SU-DHL-6 (cell line): ENCODE measurements at regions not wholly inside any gene's neighbourhood (a gene's known extent, or its start where the extent isn't known, plus 50 kb on each side); places are given as distances from the start of the nearest gene placed in this dataset.

ENCODE experiments used
- H2AFZ ChIP-seq: fragments of 200-600 bp; sonication (generic); 2 replicates; pipeline ENCODE4 v1.6.1; 2014; ENCODE audit warnings: low read depth, mild to moderate bottlenecking, moderate library complexity, mixed read lengths, antibody characterized with exemption, low read length; ENCODE audit not compliant: severe bottlenecking
- H3F3A ChIP-seq: fragments of 200-600 bp; shearing (Covaris generic); 2 replicates; pipeline ENCODE4 v1.6.0; 2016; ENCODE audit warnings: antibody characterized with exemption, mild to moderate bottlenecking; ENCODE audit not compliant: insufficient read depth
- H3K27ac ChIP-seq: fragments of 200-600 bp; sonication (generic); 2 replicates; pipeline ENCODE4 v1.5.1; 2016; ENCODE audit warnings: low read depth, mild to moderate bottlenecking, low read length, moderate library complexity, mixed read lengths
- H3K27me3 ChIP-seq: fragments of 200-600 bp; sonication (generic), shearing (Covaris generic); 2 replicates; pipeline ENCODE4 v1.6.0; 2014; ENCODE audit warnings: mild to moderate bottlenecking, low read length
- H3K36me3 ChIP-seq: fragments of 200-600 bp; sonication (generic); 2 replicates; pipeline ENCODE4 v1.6.1; 2014; ENCODE audit warnings: mild to moderate bottlenecking, low read length, mixed read lengths
- H3K4me2 ChIP-seq: fragments of 300-600, 200-600 bp; shearing (Covaris generic), sonication (generic); 2 replicates; pipeline ENCODE4 v1.6.0; 2014; ENCODE audit warnings: low read length, low read depth, mild to moderate bottlenecking; ENCODE audit not compliant: poor library complexity, severe bottlenecking
- H3K4me3 ChIP-seq: fragments of 200-600 bp; sonication (generic); 2 replicates; pipeline ENCODE4 v1.5.1; 2014; ENCODE audit warnings: antibody characterized with exemption, low read length, mild to moderate bottlenecking, mixed read lengths; ENCODE audit not compliant: insufficient read depth, poor library complexity, severe bottlenecking
- H3K79me2 ChIP-seq: fragments of 200-600 bp; sonication (generic); 2 replicates; pipeline ENCODE4 v1.6.1; 2014; ENCODE audit warnings: mild to moderate bottlenecking, low read length, moderate library complexity; ENCODE audit not compliant: insufficient read depth
- H3K9ac ChIP-seq: fragments of 200-600 bp; sonication (generic); 2 replicates; pipeline ENCODE4 v1.7.0; 2014; ENCODE audit warnings: mild to moderate bottlenecking, low read length
- H3K9me2 ChIP-seq: fragments of 200-600 bp; sonication (generic); replicated peaks from 2 replicates; pipeline ENCODE4 v1.6.1; 2014; ENCODE audit warnings: low read length; ENCODE audit not compliant: insufficient read depth
- H3K9me3 ChIP-seq: fragments of 200-600 bp; sonication (generic); 2 replicates; pipeline ENCODE4 v1.6.1; 2014; ENCODE audit warnings: low read length, mixed read lengths; ENCODE audit not compliant: insufficient read depth
- H4K20me1 ChIP-seq: fragments of 200-600 bp; sonication (generic); 2 replicates; pipeline ENCODE4 v1.6.1; 2014; ENCODE audit warnings: low read depth, mild to moderate bottlenecking, antibody characterized with exemption, low read length, moderate library complexity, mixed read lengths
- EZH2phosphoT487 ChIP-seq: fragments of 200-600 bp; sonication (generic), shearing (Covaris generic); conservative IDR thresholded peaks from 2 replicates; pipeline ENCODE4 v1.6.1; 2018; ENCODE audit warnings: mild to moderate bottlenecking, antibody characterized with exemption, low read length, moderate library complexity, mixed read lengths
- TF ChIP-seq, protein P1 (sequence below): fragments of 200-600 bp; sonication (generic); IDR thresholded peaks from one replicate; pipeline ENCODE4 v1.5.1; 2017; ENCODE audit warnings: antibody characterized with exemption, mild to moderate bottlenecking, low read length, moderate library complexity; ENCODE audit not compliant: insufficient read depth, poor library complexity, severe bottlenecking

DNA sequence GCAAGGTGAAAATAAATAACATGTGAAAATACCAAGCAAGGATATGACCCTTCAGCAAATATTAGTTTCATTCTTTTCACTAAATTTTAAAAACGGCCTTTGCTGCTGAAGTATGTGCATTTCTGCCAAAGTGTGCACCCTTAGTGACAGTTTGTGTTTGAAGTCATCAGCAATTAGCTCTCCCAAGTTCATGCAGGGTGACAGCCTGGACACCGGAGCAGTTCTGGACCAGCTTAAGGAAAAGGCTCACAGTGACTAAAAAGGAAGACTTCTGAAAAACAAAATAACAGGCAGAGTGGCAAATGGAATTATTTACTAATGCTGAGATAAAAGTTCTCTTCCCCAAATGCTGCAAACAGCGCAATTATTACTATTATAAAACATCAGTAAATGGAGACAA lies 69.3 kb upstream of the NEBL start:
- H4K20me1 ChIP-seq = no peaks in the 10 kb centered on the region
- H3F3A ChIP-seq = no peaks in the 10 kb centered on the region
- H3K9me2 ChIP-seq = no peaks in the 10 kb centered on the region
- H3K36me3 ChIP-seq = no peaks in the 10 kb centered on the region
- no peak overlapping the region for H3K4me3 ChIP-seq
- TF ChIP-seq EZH2phosphoT487 = no peak
- H3K27me3 ChIP-seq = no peaks in the 10 kb centered on the region
- H3K4me2 ChIP-seq = no peak overlapping the region
- no peak overlapping the region for H3K27ac ChIP-seq
- no peaks in the 10 kb centered on the region for H3K9me3 ChIP-seq
- H2AFZ ChIP-seq = no peak overlapping the region
- H3K79me2 ChIP-seq = no peaks in the 10 kb centered on the region
- H3K9ac ChIP-seq = no peak overlapping the region

DNA sequence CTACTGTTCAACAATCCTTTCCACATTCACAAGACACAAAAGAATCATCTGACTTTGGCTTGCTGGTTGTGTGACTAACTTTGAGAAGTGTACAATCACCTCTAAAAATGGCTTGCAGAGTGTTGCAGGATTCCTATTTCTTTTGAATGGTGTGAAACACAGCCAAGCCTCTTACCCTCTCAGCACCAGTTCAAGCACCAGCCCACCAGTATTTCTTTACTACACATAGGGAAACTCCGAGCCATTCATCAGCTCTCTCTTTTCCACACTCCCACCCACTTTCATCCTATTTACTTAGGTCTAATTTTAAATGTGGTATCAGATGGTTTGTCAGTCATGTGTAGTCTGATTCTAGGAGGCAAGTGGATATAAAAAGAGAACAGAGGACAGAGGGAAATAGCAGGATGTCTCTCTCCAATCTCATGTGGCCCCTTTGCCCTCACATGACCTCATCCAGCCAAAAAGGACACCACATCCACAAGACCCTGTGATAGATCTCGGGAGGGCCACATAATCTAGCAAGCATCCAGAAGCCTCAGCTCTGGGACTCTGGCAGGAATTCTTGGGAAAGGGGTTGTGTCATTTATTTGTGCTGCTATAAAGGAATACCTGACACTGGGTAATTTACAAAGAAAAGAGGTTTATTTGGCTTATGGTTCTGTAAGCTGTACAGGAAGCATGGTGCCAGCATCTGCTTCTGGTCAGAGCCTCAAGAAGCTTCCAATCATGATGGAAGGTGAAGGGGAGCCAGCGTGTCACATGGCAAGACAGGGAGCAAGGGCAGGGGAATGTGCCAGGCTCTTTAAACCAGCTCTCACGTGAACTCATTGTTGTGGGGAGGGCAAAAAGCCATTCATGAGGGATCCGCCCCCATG lies 66.8 kb upstream of the NEBL start:
- H4K20me1 ChIP-seq = no peaks in the 10 kb centered on the region
- no peaks in the 10 kb centered on the region for H3K27me3 ChIP-seq

DNA sequence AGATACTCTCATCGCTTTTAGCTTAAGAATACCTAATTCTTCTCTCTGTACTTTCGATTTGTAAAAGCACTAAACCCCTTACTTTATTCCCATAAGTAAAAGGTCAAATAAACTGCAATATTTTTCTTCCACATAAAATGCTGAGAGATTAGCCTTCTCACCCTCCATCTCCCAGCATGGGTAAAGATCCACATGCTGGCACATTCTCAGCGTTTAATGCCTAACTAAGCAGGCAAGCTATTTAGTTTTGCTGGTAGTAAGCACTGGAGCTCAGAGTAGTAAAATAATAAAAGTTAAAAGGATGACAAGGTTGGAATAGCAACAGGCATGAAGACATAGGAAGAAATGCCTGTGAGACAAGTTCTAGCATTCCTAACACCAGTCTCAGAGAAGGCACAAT lies 65.9 kb upstream of the NEBL start:
- TF ChIP-seq, protein P1, sequence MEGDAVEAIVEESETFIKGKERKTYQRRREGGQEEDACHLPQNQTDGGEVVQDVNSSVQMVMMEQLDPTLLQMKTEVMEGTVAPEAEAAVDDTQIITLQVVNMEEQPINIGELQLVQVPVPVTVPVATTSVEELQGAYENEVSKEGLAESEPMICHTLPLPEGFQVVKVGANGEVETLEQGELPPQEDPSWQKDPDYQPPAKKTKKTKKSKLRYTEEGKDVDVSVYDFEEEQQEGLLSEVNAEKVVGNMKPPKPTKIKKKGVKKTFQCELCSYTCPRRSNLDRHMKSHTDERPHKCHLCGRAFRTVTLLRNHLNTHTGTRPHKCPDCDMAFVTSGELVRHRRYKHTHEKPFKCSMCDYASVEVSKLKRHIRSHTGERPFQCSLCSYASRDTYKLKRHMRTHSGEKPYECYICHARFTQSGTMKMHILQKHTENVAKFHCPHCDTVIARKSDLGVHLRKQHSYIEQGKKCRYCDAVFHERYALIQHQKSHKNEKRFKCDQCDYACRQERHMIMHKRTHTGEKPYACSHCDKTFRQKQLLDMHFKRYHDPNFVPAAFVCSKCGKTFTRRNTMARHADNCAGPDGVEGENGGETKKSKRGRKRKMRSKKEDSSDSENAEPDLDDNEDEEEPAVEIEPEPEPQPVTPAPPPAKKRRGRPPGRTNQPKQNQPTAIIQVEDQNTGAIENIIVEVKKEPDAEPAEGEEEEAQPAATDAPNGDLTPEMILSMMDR = no peak
- no peak for TF ChIP-seq EZH2phosphoT487
- H3K4me3 ChIP-seq = no peak overlapping the region
- H3K4me2 ChIP-seq = no peak overlapping the region
- H3K9me3 ChIP-seq = no peaks in the 10 kb centered on the region
- H3F3A ChIP-seq = no peaks in the 10 kb centered on the region
- no peak overlapping the region for H3K27ac ChIP-seq
- no peak overlapping the region for H3K9ac ChIP-seq
- no peaks in the 10 kb centered on the region for H3K36me3 ChIP-seq
- H3K27me3 ChIP-seq = no peaks in the 10 kb centered on the region
- no peaks in the 10 kb centered on the region for H4K20me1 ChIP-seq
- no peaks in the 10 kb centered on the region for H3K79me2 ChIP-seq
- no peaks in the 10 kb centered on the region for H3K9me2 ChIP-seq
- no peak overlapping the region for H2AFZ ChIP-seq

More for the DNA sequence above, 66.8 kb upstream of the NEBL start:
- no peaks in the 10 kb centered on the region for H3K36me3 ChIP-seq
- H2AFZ ChIP-seq = no peak overlapping the region
- TF ChIP-seq, protein P1 = no peak
- TF ChIP-seq EZH2phosphoT487 = no peak
- H3F3A ChIP-seq = no peaks in the 10 kb centered on the region
- H3K79me2 ChIP-seq = no peaks in the 10 kb centered on the region
- H3K9me3 ChIP-seq = no peaks in the 10 kb centered on the region
- H3K4me2 ChIP-seq = no peak overlapping the region
- H3K27ac ChIP-seq = no peak overlapping the region
- H3K4me3 ChIP-seq = no peak overlapping the region
- no peaks in the 10 kb centered on the region for H3K9me2 ChIP-seq
- no peak overlapping the region for H3K9ac ChIP-seq

DNA sequence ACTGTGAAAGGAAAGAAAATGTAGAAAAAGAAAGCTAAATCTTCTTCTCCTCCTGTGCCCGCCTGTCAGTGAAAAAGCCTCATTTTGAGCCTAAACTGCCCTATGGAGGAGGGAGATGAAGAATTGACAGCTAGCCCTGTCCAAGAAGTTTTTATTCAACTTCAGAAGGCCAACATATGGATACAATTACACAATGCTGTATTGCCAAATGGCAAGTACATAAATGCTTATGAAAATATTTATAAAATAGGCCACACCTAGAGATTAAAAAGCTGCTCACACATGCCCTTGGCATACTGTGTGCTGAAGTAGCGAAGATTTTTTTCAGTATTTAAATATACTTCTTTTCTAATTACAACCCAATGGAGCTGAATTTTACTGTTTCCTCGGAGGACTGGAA lies 65.1 kb upstream of the NEBL start:
- Histone ChIP-seq H3K9me3 (no peaks in the 10 kb centered on the region), H3K9ac (no peak overlapping the region), H3K36me3 (no peaks in the 10 kb centered on the region), H3K4me3 (no peak overlapping the region), H3F3A (no peaks in the 10 kb centered on the region), H2AFZ (no peak overlapping the region), H3K27ac (no peak overlapping the region), H3K79me2 (no peaks in the 10 kb centered on the region), H3K4me2 (no peak overlapping the region), H3K27me3 (no peaks in the 10 kb centered on the region), H3K9me2 (no peaks in the 10 kb centered on the region), H4K20me1 (no peaks in the 10 kb centered on the region)
- TF ChIP-seq, protein P1 = no peak
- TF ChIP-seq EZH2phosphoT487 = no peak
